Duodenal mucosa (tissue), 2 donors: ENCODE measurements at regions not wholly inside any gene's neighbourhood (a gene's known extent, or its start where the extent isn't known, plus 50 kb on each side); places are given as distances from the start of the nearest gene placed in this dataset.

Experiments used
- H3K27ac ChIP-seq: one replicate; pipeline ENCODE4 v1.7.0; 2013; ENCODE audit warnings: low read depth, low read length
- H3K27me3 ChIP-seq, 2 donors: one replicate each; pipeline ENCODE4 v1.7.0; 2013; ENCODE audit warnings: low read length in 2 of 2, control low read depth in 1 of 2; ENCODE audit not compliant: insufficient read depth in 2 of 2, control insufficient read depth in 1 of 2
- H3K36me3 ChIP-seq, 2 donors: one replicate each; pipeline ENCODE4 v1.7.0; 2013; ENCODE audit warnings: low read length in 2 of 2, control low read depth in 1 of 2; ENCODE audit not compliant: insufficient read depth in 2 of 2, control insufficient read depth in 1 of 2
- H3K4me1 ChIP-seq, 2 donors: one replicate each; pipeline ENCODE4 v1.7.0; 2013; ENCODE audit warnings: low read length in 2 of 2, control low read depth in 1 of 2; ENCODE audit not compliant: insufficient read depth in 2 of 2, control insufficient read depth in 1 of 2
- H3K4me3 ChIP-seq, 2 donors: one replicate each; pipeline ENCODE4 v1.7.0; 2013; ENCODE audit warnings: low read length in 2 of 2, low read depth in 1 of 2
- H3K9ac ChIP-seq, 2 donors: one replicate each; pipeline ENCODE4 v1.7.0; 2013; ENCODE audit warnings: low read length in 2 of 2, low read depth in 1 of 2
- H3K9me3 ChIP-seq, 2 donors: one replicate each; pipeline ENCODE4 v1.7.0; 2013; ENCODE audit warnings: low read length in 2 of 2, control low read depth in 1 of 2; ENCODE audit not compliant: control insufficient read depth in 1 of 2

DNA sequence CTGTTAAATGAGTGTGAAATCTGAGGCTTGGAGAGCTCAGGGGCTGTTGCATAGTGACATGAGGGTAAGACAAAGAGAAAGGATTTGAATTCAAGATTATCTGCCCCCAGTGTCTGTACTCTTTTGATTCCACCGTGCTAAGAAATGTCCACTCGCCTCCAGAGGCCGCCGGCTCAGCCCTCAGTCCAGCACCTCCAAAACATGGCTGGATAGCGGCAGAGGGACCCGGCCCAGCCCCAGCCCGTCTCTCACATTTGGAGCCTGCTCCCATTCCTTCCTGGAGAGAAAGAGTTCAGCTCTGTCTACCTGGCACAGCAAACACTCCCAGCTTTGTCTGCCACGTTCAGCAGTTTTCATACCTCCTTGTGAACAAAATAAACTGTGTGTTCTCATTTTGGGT lies 84.8 kb upstream of the IQSEC1 start:
- Histone ChIP-seq H3K4me3 (no peak overlapping the region), H3K9ac (no peak overlapping the region), H3K27ac (no peak overlapping the region), H3K9me3 (peaks cover 10 to 11% of the 10 kb centered on the region in 2 donors), H3K27me3 (no peaks in the 10 kb centered on the region), H3K4me1 (no peaks in the 10 kb centered on the region), H3K36me3 (no peaks in the 10 kb centered on the region)

DNA sequence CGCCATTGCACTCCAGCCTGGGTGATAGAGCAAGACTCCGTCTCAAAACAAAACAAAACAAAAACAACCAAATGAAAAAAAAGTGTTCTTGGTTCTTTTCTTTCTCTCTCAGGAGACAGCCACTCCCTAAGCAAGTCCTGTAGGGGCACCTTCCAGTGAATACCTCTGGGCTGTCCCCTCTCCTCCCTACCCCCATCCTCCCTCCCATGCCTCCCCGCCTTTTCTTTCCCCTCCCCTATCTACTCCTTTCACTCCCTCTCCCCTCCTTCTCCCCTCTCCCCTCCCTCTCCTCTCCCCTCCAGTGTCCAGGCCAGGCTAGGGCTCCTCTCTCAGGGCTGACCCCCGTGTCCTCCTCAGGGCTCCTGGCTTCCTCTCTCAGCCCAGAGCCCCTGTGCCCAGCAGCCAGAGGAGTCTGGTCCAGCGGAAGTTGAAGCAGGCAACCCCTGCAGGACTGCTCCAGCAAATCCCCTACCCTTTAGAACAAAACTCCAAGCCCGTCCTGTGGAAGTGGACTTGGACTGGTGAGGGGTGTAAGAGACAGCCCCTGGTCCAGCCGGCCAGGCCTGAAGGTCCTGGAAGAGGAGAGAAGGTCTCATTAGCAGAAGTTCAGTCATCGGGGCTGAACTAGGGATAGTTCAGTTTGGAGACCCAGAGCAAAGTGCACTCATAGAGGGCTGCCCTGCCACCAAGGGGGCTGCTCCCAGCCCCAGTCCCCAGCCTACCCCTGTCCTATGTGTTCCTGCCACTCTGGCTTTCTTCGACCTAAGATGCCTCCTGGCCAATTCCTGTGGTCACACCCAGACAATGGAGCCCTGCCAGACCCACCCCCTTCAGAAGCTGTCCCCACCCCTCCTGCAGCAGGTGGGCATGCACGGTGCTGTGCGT lies 79.8 kb upstream of the IQSEC1 start:
- no peak overlapping the region for H3K27ac ChIP-seq
- no peaks in the 10 kb centered on the region for H3K27me3 ChIP-seq
- no peaks in the 10 kb centered on the region for H3K4me1 ChIP-seq
- no peak overlapping the region for H3K9ac ChIP-seq
- H3K4me3 ChIP-seq: no peak overlapping the region
- peaks cover 10 to 11% of the 10 kb centered on the region in 2 donors for H3K9me3 ChIP-seq
- H3K36me3 ChIP-seq: no peaks in the 10 kb centered on the region

DNA sequence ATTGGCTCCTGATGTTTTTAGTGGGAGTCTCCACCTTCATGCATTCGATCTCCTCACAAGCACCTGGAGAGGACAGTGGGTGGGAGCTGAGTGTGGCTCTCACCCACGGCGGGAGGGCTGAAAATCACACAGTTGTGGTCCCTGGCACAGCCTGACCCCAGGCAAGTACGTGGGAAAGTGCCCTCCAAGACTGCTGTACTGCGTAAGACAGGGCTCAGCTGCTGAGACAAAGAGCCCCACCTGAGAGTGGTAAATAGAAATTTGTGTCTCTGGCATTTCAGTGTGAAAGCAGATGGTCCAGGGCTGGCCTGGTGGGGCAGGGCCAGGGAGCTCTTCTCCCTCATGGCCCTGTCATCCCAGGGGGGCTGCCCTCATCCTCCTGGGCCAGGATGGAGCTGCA lies 77.4 kb upstream of the IQSEC1 start:
- Histone ChIP-seq H3K27me3 (no peaks in the 10 kb centered on the region), H3K4me1 (no peaks in the 10 kb centered on the region), H3K27ac (no peak overlapping the region), H3K9ac (no peak overlapping the region), H3K36me3 (no peaks in the 10 kb centered on the region), H3K4me3 (no peak overlapping the region), H3K9me3 (peaks cover 4% of the 10 kb centered on the region in 2 donors)

DNA sequence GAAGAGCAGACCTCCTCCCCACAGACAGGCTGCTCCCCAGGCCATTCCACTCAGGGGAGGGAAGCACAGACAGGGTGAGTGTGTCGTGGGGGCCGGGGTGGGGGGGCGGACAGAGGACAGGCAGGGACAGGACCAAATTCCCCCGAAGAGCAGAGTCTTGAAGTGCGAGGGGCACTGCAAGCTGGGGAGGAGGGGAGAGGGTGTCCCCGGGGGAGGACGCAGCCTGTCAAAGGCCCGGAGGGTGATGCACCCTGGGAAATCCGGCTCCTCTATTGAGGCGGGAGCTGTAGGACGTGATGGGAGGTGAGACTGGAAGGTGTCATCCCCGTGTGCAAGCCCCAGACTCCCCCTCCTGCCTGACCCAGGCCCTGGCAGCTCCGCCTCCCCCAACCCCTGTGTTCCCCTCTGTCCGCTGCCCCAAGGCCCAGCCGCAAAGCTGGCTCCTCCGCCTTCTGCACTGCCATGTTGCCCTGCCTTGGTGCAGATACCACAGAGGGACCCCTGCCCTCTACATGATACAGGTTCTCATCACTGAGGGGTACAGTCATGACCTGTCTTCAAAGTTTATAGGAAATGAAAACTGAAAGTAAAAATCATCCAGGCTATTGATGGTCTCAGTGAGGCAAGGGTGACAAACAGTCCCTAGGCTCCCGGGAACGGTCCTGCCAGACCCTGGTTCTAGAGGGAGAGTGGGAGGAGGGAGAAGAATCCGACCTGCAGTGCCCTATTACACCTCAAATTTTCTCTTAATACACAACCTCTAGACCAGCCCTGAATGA lies 76.3 kb upstream of the IQSEC1 start:
- Histone ChIP-seq H3K4me3 (peak overlapping the region; percentile 25 to 28), H3K27ac (no peak overlapping the region), H3K9me3 (no peaks in the 10 kb centered on the region), H3K9ac (no peak overlapping the region), H3K36me3 (no peaks in the 10 kb centered on the region), H3K4me1 (no peaks in the 10 kb centered on the region), H3K27me3 (no peaks in the 10 kb centered on the region)

DNA sequence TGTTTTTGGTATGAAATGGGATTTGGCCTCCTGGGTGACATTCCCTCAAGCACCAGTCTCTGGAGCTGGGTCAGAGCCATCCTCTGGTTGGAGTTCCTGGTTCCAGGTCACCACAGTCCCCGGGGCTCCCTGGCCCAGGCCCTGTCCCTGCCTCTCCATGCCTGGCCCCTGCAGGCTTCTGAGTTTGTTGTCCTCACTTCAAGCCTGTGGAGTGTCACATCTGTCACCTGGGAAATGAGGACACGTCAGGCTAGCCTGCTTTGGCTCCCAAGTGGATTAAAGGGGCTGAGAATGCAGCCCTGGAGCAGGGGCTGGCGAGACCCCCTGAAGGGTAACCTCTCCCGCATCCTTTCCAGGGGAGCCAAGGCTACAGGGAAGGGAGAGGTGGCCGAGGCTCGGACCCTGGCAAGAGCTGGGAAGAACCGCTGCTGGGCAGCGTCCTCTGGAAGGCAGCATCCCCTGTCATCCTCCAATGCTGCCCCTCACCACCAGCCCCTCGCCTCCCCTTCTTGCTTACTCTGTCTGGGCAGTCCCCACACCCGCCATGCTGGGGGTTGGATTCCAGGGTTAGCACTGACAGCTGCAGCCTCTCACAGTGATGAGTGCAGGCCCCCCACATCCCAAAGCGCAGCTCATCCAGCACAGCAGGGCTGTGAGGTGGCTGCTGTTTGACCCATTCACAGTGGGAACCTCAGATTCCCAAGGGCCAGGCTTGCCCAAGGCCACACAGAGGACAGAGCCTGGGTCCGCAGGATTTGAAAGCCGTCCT lies 75.5 kb upstream of the IQSEC1 start:
- Histone ChIP-seq H3K27me3 (no peaks in the 10 kb centered on the region), H3K9ac (no peak overlapping the region), H3K36me3 (no peaks in the 10 kb centered on the region), H3K27ac (no peak overlapping the region), H3K4me1 (no peaks in the 10 kb centered on the region), H3K4me3 (no peak overlapping the region), H3K9me3 (no peaks in the 10 kb centered on the region)

DNA sequence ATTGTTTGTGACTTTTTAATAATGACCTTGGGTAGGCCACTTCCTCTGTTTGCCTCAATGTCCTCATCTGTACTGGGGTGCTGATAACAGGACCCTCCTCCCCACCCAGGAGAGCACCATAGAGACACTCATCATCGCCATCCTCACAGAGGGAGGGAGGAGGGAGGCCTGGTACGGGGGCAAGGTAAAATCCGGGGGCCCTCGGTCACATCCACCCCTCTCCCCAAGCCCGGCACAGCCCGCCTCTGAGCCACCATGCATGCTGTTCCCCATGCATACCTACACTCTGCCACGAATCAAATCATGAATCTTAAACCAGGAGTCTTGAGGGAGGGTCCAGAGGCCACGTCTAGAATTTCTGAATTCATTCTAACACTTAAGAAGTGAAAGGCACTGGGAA lies 74.9 kb upstream of the IQSEC1 start:
- Histone ChIP-seq H3K36me3 (no peaks in the 10 kb centered on the region), H3K9ac (no peak overlapping the region), H3K27ac (no peak overlapping the region), H3K4me3 (no peak overlapping the region), H3K4me1 (no peaks in the 10 kb centered on the region), H3K27me3 (no peaks in the 10 kb centered on the region), H3K9me3 (no peaks in the 10 kb centered on the region)

DNA sequence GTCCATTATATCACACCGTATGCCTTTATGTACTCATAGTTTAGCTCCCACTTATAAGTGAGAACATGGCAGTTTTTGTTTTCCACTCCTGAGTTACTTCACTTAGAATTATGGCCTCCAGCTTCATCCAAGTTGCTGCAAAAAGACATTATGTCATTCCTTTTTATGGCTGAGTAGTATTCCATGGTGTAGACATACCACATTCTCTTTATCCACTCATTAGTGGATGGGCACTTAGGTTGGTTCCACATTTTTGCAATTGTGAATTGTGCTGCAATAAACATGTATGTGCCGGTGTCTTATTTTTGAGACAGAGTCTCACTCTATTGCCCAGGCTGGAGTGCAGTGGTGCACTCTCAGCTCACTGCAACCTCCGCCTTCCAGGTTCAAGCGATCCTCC lies 74.1 kb upstream of the IQSEC1 start:
- Histone ChIP-seq H3K9me3 (no peaks in the 10 kb centered on the region), H3K4me1 (no peaks in the 10 kb centered on the region), H3K9ac (no peak overlapping the region), H3K27ac (no peak overlapping the region), H3K4me3 (no peak overlapping the region), H3K36me3 (no peaks in the 10 kb centered on the region), H3K27me3 (no peaks in the 10 kb centered on the region)

DNA sequence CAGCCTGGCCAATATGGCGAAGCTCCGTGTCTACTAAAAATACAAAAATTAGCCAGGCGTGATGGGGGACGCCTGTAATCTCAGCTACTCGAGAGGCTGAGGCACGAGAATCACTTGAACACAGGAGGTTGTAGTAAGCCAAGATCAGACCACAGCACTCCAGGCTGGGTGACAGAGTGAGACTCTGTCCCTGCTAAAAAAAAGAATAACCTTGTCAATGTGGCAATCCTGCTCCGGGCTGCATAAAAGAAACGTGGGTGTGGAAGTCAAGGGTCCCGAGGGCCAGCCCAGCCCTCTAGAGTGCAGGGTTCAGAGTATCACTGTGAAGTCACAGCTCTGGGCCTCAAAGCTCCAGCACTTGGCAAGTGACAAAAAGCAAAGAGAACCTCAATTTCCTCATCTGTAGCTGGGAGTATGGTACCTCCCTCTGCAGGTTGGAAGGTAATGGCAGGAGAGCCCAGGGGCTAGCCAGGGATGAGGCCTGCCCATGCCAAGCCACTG lies 73.5 kb upstream of the IQSEC1 start:
- Histone ChIP-seq H3K4me3 (no peak overlapping the region), H3K36me3 (no peaks in the 10 kb centered on the region), H3K27ac (no peak overlapping the region), H3K9me3 (no peaks in the 10 kb centered on the region), H3K27me3 (no peaks in the 10 kb centered on the region), H3K4me1 (no peaks in the 10 kb centered on the region), H3K9ac (no peak overlapping the region)

DNA sequence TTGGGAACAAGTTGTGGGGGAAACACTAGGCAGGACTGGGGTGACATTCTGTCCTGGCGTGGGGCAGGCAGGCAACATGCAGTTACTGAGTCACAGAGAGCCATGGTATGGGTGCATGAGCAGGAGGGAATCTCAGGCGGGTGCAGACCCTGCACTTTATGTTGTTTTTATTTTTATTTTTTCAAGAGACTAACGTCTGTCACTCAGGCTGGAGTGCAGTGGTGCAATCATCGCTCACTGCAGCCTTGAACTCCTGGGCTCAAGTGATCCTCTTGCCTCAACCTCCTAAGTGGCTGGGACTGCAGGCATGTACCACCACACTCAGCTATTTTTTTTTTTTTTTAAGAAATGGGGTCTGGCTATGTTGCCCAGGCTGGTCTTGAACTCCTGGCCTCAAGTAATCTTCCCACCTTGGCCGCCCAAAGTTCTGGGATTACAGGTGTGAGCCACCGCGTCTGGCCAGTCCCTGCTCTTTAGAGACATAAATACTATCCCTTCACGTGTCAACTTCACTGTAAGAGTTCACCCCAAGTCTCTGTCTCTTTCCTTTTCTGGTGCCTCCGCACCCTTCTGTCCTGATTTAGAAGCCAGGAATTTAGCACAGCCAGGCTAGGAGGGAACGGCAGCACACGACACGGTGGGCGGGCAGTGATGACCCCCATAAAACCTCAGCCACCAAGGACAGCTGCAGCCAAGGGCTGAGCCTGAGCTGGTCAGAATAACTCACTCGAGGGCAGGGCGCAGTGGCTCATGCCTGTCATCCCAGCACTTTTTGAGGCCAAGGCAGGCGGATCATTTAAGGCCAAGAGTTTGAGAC lies 72.8 kb upstream of the IQSEC1 start:
- no peaks in the 10 kb centered on the region for H3K36me3 ChIP-seq
- H3K4me3 ChIP-seq: no peak overlapping the region
- no peak overlapping the region for H3K27ac ChIP-seq
- H3K27me3 ChIP-seq: no peaks in the 10 kb centered on the region
- no peaks in the 10 kb centered on the region for H3K9me3 ChIP-seq
- no peaks in the 10 kb centered on the region for H3K4me1 ChIP-seq
- H3K9ac ChIP-seq: no peak overlapping the region
